Subcutaneous abdominal adipose tissue (tissue), 5 donors: ENCODE measurements at regions not wholly inside any gene's neighbourhood (a gene's known extent, or its start where the extent isn't known, plus 50 kb on each side); places are given as distances from the start of the nearest gene placed in this dataset.

Experiments
- H3K27ac ChIP-seq: one replicate; pipeline ENCODE4 v1.7.0; 2013; ENCODE audit warnings: low read depth, mild to moderate bottlenecking, inconsistent platforms, low read length, moderate library complexity
- H3K27me3 ChIP-seq, 5 donors: one replicate each; pipeline ENCODE4 v1.7.0; 2013; ENCODE audit warnings: low read length in 5 of 5, inconsistent platforms in 1 of 5; ENCODE audit not compliant: control insufficient read depth in 5 of 5, insufficient read depth in 4 of 5
- H3K36me3 ChIP-seq, 5 donors: one replicate each; pipeline ENCODE4 v1.7.0; 2013; ENCODE audit warnings: low read length in 5 of 5; ENCODE audit not compliant: control insufficient read depth in 5 of 5, insufficient read depth in 5 of 5
- H3K4me1 ChIP-seq, 5 donors: one replicate each; pipeline ENCODE4 v1.7.0; 2013; ENCODE audit warnings: low read length in 5 of 5, mild to moderate bottlenecking in 3 of 5, moderate library complexity in 1 of 5; ENCODE audit not compliant: control insufficient read depth in 5 of 5, insufficient read depth in 5 of 5
- H3K4me3 ChIP-seq, 5 donors: one replicate each; pipeline ENCODE4 v1.7.0; 2013; ENCODE audit warnings: low read length in 5 of 5, low read depth in 1 of 5
- H3K9ac ChIP-seq, 5 donors: one replicate each; pipeline ENCODE4 v1.7.0; 2013; ENCODE audit warnings: low read length in 5 of 5, mild to moderate bottlenecking in 4 of 5, moderate library complexity in 3 of 5
- H3K9me3 ChIP-seq, 5 donors: one replicate each; pipeline ENCODE4 v1.7.0; 2013; ENCODE audit warnings: low read length in 5 of 5; ENCODE audit not compliant: control insufficient read depth in 5 of 5
- donor health status: healthy.
- donor health status: healthy.
- donor health status: healthy.
- donor health status: healthy.
- donor health status: healthy.

DNA sequence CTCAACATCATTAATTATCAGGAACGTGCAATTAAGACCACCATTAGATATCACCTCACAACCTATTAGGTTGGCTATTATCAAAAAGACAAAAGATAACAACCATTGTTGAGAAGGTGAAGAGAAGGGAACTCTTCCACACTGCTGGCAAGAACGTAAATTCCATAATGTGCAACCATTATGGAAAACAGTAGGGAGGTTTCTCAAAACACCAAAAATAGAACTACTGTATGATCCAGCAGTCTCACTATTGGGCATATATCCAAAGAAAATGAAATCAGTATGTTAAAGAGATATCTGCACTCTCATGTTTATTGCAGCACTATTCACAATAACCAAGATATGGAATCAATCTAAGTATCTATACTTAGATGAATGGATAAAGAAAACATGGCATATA lies 51.6 kb upstream of the OR4E1 start:
- Histone ChIP-seq H3K27me3 (peaks cover 0 to 6% (median 0%) of the 10 kb centered on the region in 5 donors), H3K4me1 (no peaks in the 10 kb centered on the region), H3K36me3 (no peaks in the 10 kb centered on the region), H3K9me3 (no peaks in the 10 kb centered on the region), H3K4me3 (no peak overlapping the region), H3K9ac (no peak overlapping the region), H3K27ac (no peak overlapping the region)

DNA sequence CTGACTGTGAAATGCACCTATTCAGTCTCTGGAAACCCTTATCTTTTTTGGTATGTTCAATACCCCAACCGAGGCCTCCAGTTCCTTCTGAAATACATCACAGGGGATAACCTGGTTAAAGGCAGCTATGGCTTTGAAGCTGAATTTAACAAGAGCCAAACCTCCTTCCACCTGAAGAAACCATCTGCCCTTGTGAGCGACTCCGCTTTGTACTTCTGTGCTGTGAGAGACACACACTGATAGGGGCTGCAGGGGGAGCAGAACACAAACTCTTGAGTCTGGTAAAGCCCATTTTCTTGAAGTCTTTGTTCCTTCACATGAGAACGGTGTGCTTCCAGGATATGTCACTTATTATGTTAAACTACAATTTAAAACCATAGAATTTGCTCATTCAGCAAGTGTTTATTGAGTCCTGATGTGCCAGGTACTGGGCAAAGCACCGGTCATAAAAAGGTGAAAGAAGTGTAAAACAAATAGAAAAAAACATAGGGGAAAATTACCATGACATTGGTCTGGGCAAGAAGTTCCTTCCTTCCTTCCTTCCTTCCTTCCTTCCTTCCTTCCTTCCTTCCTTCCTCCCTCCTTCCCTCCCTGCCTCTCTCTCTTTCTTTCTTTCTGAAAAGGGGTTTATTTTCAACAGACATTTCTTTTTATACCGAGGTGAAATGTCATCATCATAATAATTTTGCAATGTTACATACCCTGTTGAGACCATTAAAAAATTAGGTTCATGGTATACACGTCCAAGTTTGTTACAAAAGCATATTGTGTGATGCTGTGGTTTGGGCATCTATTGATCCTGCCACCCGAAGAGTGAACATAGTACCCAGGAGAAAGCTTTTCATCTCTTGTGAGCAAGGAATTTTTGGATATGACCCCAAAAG lies 50.7 kb upstream of the OR4E1 start:
- peaks cover 0 to 6% (median 0%) of the 10 kb centered on the region in 5 donors for H3K27me3 ChIP-seq
- H3K4me1 ChIP-seq = no peaks in the 10 kb centered on the region
- no peak overlapping the region for H3K9ac ChIP-seq
- no peak overlapping the region for H3K27ac ChIP-seq
- H3K4me3 ChIP-seq = no peak overlapping the region
- no peaks in the 10 kb centered on the region for H3K9me3 ChIP-seq
- H3K36me3 ChIP-seq = no peaks in the 10 kb centered on the region

DNA sequence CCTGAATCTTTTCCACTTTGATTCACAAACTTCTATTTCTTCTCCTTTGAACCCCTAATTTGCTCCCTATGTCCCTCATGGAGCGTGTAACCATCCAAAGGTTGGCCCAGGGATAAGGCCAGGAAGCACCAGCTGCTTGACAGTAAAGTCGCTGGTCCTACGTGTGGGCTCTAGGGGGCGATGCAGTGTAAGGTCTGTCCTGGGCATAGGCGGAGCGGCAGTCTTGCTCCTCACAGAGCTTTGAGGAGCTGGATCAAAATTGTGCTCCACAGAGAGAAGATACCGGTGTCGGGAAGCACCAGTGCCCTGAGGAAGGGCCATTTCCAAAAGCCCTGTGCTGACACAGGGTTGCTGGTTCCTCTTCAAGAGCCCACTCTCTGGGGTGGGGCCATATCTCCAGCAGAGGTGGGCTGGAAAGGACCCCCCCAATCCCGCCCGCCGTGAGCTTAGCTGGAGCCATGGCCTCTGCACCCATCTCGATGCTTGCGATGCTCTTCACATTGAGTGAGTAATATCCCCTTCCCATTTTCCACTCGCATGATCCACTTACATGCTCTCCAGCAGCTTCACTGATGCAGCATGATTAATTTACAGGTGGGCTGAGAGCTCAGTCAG lies 49.9 kb upstream of the OR4E1 start:
- Histone ChIP-seq H3K27ac (no peak overlapping the region), H3K9me3 (no peaks in the 10 kb centered on the region), H3K36me3 (no peaks in the 10 kb centered on the region), H3K4me1 (no peaks in the 10 kb centered on the region), H3K9ac (no peak overlapping the region), H3K27me3 (peaks cover 0 to 6% (median 0%) of the 10 kb centered on the region in 5 donors), H3K4me3 (no peak overlapping the region)
